HL-60 (cell line): ENCODE measurements at regions not wholly inside any gene's neighbourhood (a gene's known extent, or its start where the extent isn't known, plus 50 kb on each side); places are given as distances from the start of the nearest gene placed in this dataset.

ENCODE experiments used
- CTCF ChIP-seq: IDR thresholded peaks from one replicate; pipeline ENCODE4 v1.5.1; 2011; ENCODE audit warnings: low read length, control low read depth, inconsistent platforms; ENCODE audit not compliant: insufficient read depth
- GABPA ChIP-seq: IDR thresholded peaks from 2 replicates; pipeline ENCODE4 v1.6.1; 2012; ENCODE audit warnings: low read depth
- POLR2AphosphoS5 ChIP-seq: IDR thresholded peaks from 2 replicates; pipeline ENCODE4 v1.6.1; 2012; ENCODE audit warnings: low read depth

GRCh38 chr1:36559061-36559460, 76.3 kb upstream of the CSF3R start:
- no peak for TF ChIP-seq CTCF
- no peak for TF ChIP-seq GABPA
- TF ChIP-seq POLR2AphosphoS5, result no peak
